SK-N-MC (cell line): ENCODE measurements at regions not wholly inside any gene's neighbourhood (a gene's known extent, or its start where the extent isn't known, plus 50 kb on each side); places are given as distances from the start of the nearest gene placed in this dataset.

Experiments
- EZH2 ChIP-seq: fragments of 200-600 bp; sonication (generic); IDR thresholded peaks from one replicate; pipeline ENCODE4 v1.6.1; 2017; ENCODE audit warnings: antibody characterized with exemption
- POLR2AphosphoS5 ChIP-seq: IDR thresholded peaks from 2 replicates; pipeline ENCODE4 v1.6.1; 2012; ENCODE audit warnings: mild to moderate bottlenecking, low read depth, low read length, borderline replicate concordance

DNA sequence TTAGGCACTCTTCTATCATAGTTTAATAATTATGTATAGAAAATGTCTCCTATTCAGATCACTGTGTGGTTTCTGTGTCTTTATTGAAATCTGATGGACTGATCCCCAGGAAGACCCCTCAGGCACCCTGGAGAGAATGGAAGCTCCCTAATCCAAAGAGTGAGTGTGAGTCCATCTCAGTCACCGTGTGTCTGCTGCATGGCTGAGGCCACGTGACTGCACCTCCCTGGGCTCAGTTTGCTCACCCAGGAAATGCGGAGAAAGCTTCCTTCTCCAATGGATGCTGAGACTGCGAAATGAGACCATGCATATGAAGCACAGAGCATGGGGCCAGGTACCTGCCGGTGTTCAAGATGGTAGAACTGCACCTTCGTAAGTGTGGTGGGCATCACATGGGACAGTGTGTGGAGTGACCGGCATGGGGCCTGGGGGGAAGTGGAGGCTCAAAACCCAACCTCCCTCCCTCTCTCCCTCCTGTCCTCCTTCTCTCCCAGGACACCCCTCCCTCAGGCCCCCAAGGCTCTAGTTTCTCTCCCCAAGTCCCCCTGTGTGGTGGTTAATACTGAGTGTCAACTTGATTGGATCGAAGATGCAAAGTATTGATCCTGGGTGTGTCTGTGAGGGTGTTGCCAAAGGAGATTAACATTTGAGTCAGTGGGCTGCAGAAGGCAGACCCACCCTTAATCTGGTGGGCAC, 557.5 kb downstream of the PTPRU start:
- TF ChIP-seq EZH2 (no peak), POLR2AphosphoS5 (no peak)
